ENCODE measurements at regions not wholly inside any gene's neighbourhood (a gene's known extent, or its start where the extent isn't known, plus 50 kb on each side); places are given as distances from the start of the nearest gene placed in this dataset.
A peak's percentile ranks its signal among the peaks of the same experiment; 100 is the strongest.

DNA sequence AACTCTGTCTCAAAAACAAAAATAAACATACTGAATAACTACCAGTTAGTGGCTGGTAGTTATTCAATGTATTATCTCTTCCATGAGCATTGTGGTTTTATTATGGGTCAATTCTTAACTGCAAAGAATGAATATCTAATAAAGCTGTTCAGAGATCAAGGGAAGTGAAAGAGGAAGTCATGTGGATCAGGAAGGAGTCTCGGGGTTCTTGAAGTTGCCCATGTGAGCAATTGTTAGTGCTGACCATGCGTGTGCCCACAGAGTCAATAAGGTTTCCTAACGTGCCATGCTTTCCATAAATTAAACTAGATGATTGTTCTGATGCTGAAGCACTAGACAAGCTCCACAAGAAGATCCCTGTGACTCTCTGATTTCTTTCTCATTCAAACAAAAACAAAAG lies 136.5 kb upstream of the CPSF6 start:
- FAIRE-seq (no peak), DNase-seq (ENCODE audit: insufficient read length, low spot score) (no peak)
- TF ChIP-seq, protein P1, sequence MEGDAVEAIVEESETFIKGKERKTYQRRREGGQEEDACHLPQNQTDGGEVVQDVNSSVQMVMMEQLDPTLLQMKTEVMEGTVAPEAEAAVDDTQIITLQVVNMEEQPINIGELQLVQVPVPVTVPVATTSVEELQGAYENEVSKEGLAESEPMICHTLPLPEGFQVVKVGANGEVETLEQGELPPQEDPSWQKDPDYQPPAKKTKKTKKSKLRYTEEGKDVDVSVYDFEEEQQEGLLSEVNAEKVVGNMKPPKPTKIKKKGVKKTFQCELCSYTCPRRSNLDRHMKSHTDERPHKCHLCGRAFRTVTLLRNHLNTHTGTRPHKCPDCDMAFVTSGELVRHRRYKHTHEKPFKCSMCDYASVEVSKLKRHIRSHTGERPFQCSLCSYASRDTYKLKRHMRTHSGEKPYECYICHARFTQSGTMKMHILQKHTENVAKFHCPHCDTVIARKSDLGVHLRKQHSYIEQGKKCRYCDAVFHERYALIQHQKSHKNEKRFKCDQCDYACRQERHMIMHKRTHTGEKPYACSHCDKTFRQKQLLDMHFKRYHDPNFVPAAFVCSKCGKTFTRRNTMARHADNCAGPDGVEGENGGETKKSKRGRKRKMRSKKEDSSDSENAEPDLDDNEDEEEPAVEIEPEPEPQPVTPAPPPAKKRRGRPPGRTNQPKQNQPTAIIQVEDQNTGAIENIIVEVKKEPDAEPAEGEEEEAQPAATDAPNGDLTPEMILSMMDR (IDR thresholded peaks at IDR 0.05; ENCODE audit: insufficient read depth, missing control alignments): no peak

DNA sequence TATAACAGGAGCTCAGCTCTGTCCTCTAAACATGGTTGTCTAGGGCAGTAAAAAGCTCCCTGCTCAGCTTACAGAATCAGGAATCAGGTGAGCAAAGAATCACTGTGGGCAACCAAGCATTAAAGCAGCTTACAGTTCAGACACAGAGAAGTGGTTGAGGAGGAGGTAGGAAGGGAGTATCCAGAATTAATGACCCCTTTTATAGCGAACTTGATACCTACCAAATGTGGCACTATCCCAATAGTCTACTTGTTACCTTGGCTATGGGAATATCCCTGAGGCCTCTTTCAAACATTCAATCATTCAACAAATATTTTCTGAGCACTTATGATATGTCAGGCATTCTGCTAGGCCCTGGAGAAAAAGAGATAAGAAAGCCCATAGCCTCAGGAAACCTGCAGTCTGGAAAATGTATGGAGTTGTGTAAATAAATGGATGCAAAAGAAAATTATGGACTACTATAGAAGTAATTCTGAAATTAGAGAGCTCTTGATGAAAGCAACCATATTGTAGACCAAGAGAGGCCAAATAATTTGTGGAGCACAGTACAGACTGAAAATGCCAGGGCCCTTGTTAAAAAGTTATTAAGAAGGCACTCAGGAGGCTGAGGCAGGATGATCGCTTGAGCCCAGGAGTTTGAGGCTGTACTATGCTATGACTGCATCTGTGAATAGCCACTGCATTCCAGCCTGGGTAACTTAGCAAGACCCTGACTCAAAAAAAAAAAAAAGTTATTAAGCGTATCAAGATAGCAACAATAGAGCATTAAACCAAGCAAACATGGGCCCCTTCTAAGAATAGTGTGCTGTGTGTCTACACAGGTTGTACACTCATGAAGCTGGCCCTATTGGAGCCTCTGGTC lies 134.0 kb upstream of the CPSF6 start:
- DNase-seq (ENCODE audit: insufficient read length, low spot score) (peak; percentile 26), FAIRE-seq (no peak)
- TF ChIP-seq, protein P1 (IDR thresholded peaks at IDR 0.05; ENCODE audit: insufficient read depth, missing control alignments): no peak

DNA sequence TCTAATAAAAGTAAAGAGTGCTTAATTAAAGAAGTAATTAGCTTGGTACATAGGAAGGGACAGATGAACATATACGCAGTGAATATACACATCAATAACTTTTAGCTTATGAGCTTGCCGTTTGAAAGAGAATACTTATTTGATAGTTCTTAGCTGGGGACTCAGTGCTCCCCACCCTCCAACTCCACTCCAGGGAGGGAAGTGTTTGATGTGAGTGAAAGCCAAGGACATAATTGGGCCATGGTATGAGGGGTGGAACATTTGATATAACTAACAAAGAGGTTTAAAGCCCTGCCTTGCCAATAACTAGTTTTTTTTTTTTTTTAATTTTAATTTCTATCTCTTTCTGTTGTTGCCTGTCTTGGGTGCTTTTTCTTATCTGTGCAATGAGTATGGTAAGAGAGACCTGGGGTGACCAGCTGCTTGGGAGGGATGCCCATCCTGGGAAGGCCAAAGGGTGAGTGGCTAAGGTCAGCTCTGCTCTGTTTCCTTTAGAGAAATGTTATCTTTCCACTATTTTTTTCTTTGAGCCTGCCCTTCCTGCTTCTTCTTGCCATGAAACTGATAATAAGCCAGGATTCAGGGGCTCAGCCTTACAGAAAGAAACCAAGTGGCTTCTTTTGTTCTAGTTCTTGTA lies 132.8 kb upstream of the CPSF6 start:
- TF ChIP-seq, protein P1 (IDR thresholded peaks at IDR 0.05; ENCODE audit: insufficient read depth, missing control alignments): no peak
- DNase-seq (ENCODE audit: insufficient read length, low spot score) (no peak), FAIRE-seq (no peak)

DNA sequence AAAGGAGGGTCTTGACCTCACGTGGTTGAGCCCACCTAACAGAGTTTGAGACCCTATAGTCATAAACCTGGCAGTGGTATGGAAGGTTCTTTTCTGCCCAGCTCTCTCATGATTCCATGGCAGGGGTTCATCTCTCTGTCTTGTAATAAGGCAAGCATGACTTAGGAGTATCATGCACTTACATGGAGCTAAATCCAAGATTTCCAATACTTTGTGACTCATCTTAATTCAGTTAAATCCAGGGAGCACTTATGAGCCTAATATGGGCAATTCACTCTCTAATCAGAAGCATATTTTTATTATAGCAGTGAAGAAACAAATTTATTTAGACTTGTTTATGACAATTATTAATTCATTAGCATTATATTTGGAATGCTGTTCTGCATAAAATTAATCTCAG lies 131.8 kb upstream of the CPSF6 start:
- FAIRE-seq: no peak
- no peak for DNase-seq (ENCODE audit: insufficient read length, low spot score)
- TF ChIP-seq, protein P1 (IDR thresholded peaks at IDR 0.05; ENCODE audit: insufficient read depth, missing control alignments): no peak

DNA sequence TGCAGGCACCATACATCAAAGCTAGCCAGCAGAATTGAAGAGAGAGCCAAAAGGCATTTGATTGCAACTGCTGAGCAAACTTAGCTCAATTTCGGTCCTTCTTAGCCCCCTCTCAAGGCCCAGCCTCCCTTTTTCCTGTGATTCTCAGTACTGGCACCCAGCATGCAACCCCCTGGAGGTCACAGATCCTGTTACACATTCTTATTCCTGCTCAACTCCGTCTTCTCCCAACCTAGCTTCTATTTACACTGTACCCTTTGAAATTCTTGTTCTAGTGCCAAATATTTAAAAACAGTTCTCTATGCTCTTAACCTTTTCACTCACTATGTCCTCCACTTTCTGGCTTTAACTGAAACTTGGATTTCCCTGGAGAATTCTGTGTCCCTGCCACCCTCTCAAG lies 131.3 kb upstream of the CPSF6 start:
- DNase-seq (ENCODE audit: insufficient read length, low spot score) (no peak), FAIRE-seq (no peak)
- TF ChIP-seq, protein P1 (IDR thresholded peaks at IDR 0.05; ENCODE audit: insufficient read depth, missing control alignments): no peak

DNA sequence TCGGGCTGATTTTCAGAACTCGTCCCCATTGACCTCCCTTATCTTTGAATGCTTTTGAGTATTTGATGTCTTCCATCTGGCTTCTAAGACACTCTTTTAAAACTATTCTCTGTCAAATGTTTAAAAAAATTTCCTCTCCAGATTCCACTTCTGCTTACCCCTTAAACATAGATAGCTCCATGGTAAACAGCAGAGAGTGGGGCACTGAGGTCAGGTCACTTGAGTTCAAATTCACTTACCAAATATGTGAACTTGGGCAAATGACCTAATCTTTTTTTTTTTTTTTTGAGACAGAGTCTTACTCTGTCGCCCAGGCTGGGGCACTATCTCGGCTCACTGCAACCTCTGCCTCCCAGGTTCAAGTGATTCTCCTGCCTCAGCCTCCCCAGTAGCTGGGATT lies 126.8 kb upstream of the CPSF6 start:
- TF ChIP-seq, protein P1 (IDR thresholded peaks at IDR 0.05; ENCODE audit: insufficient read depth, missing control alignments): no peak
- FAIRE-seq (no peak), DNase-seq (ENCODE audit: insufficient read length, low spot score) (no peak)

DNA sequence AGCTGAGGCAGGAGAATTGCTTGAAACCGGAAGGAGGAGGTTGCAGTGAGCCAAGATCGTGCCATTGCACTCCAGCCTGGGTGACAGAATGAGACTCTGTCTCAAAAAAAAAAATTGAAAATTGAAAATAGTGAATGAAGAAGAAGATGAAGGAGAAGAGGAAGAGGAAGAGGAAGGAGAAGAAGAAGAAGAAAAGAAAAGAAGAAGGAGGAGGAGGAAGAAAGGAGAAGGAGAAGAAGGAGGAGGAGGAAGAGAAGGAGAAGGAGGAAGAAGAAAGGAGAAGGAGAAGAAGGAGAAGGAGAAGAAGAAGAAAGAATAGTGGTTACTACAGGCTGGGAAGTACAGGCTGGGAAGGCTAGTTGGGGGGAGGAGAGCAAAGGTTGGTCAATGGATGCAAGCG lies 124.3 kb upstream of the CPSF6 start:
- FAIRE-seq: no peak
- no peak for DNase-seq (ENCODE audit: insufficient read length, low spot score)
- TF ChIP-seq, protein P1 (IDR thresholded peaks at IDR 0.05; ENCODE audit: insufficient read depth, missing control alignments): no peak

All from D721Med (cell line).